Type B pancreatic cell (in vitro differentiated cells): ENCODE measurements at regions not wholly inside any gene's neighbourhood (a gene's known extent, or its start where the extent isn't known, plus 50 kb on each side); places are given as distances from the start of the nearest gene placed in this dataset.
"Not testable (repeated sequence)": the region's sequence is repeated elsewhere in the genome, so short reads cannot be mapped to it uniquely, and the experiment has no call there.

Source experiments
- DNase-seq: peaks from one replicate; pipeline ENCODE4 v3.0.0; 2021; ENCODE audit warnings: mixed read lengths; ENCODE audit not compliant: unreplicated experiment; ENCODE audit errors: extremely low spot score
- H3K27ac Mint-ChIP-seq: 2 replicates; pipeline ENCODE4 v1.8.0; 2021; ENCODE audit warnings: mild to moderate bottlenecking, mixed read lengths
- H3K27me3 Mint-ChIP-seq: 2 replicates; pipeline ENCODE4 v1.8.0; 2021; ENCODE audit warnings: mixed read lengths
- H3K36me3 Mint-ChIP-seq: 2 replicates; pipeline ENCODE4 v1.8.0; 2021; ENCODE audit warnings: mixed read lengths
- H3K4me1 Mint-ChIP-seq: one replicate; pipeline ENCODE4 v1.8.0; 2021; ENCODE audit warnings: mixed read lengths; ENCODE audit not compliant: unreplicated experiment
- H3K4me3 Mint-ChIP-seq: 2 replicates; pipeline ENCODE4 v1.8.0; 2021; ENCODE audit warnings: mild to moderate bottlenecking, mixed read lengths
- H3K9me3 Mint-ChIP-seq: 2 replicates; pipeline ENCODE4 v1.8.0; 2021; ENCODE audit warnings: mixed read lengths
- CTCF ChIP-seq: fragments of 200-600 bp; sonication (generic); conservative IDR thresholded peaks from 2 replicates; pipeline ENCODE4 v1.5.0; 2021; ENCODE audit warnings: antibody characterized with exemption, mild to moderate bottlenecking

- Mint-ChIP-seq H3K27ac (no peak overlapping the region), H3K27me3 (no peaks in the 10 kb centered on the region), H3K4me1 (no peaks in the 10 kb centered on the region), H3K36me3 (no peaks in the 10 kb centered on the region), H3K4me3 (no peak overlapping the region), H3K9me3 (no peaks in the 10 kb centered on the region)
- TF ChIP-seq CTCF: no peak
- no peak for DNase-seq
Observed at GRCh38 chr10:8691498-8692017, 637.1 kb downstream of the GATA3 start.

- not testable (repeated sequence) for H3K27ac Mint-ChIP-seq, H3K4me3 Mint-ChIP-seq, H3K36me3 Mint-ChIP-seq
Observed at GRCh38 chr10:8693635-8694034, 639.1 kb downstream of the GATA3 start.

GRCh38 chr10:8696746-8697145 lies 642.3 kb downstream of the GATA3 start:
- H3K9me3 Mint-ChIP-seq: peaks cover 4% of the 10 kb centered on the region
- TF ChIP-seq CTCF: no peak
- no peaks in the 10 kb centered on the region for H3K4me1 Mint-ChIP-seq
- H3K4me3 Mint-ChIP-seq: no peak overlapping the region
- no peak for DNase-seq
- H3K27ac Mint-ChIP-seq: no peak overlapping the region
- peaks cover 4% of the 10 kb centered on the region for H3K36me3 Mint-ChIP-seq
- H3K27me3 Mint-ChIP-seq: no peaks in the 10 kb centered on the region

More at GRCh38 chr10:8693635-8694034, 639.1 kb downstream of the GATA3 start:
- not testable (repeated sequence) for DNase-seq, H3K4me1 Mint-ChIP-seq, H3K27me3 Mint-ChIP-seq, H3K9me3 Mint-ChIP-seq

GRCh38 chr10:8700689-8701088 lies 646.2 kb downstream of the GATA3 start:
- no peak overlapping the region for H3K27ac Mint-ChIP-seq
- H3K4me1 Mint-ChIP-seq: no peaks in the 10 kb centered on the region
- no peak for DNase-seq
- H3K4me3 Mint-ChIP-seq: no peak overlapping the region
- peaks cover 4% of the 10 kb centered on the region for H3K9me3 Mint-ChIP-seq
- peaks cover 4% of the 10 kb centered on the region for H3K36me3 Mint-ChIP-seq
- no peak for TF ChIP-seq CTCF
- H3K27me3 Mint-ChIP-seq: no peaks in the 10 kb centered on the region

- Mint-ChIP-seq H3K4me1 (no peaks in the 10 kb centered on the region), H3K27me3 (no peaks in the 10 kb centered on the region), H3K36me3 (peaks cover 4% of the 10 kb centered on the region), H3K9me3 (peaks cover 4% of the 10 kb centered on the region), H3K4me3 (no peak overlapping the region), H3K27ac (no peak overlapping the region)
- no peak for DNase-seq
- no peak for TF ChIP-seq CTCF
Observed at GRCh38 chr10:8702181-8702580, 647.7 kb downstream of the GATA3 start.

- Mint-ChIP-seq H3K9me3 (peaks cover 3% of the 10 kb centered on the region), H3K4me3 (no peak overlapping the region), H3K36me3 (no peaks in the 10 kb centered on the region), H3K27me3 (no peaks in the 10 kb centered on the region), H3K27ac (no peak overlapping the region), H3K4me1 (no peaks in the 10 kb centered on the region)
- DNase-seq: no peak
- no peak for TF ChIP-seq CTCF
Observed at GRCh38 chr10:8705415-8705814, 650.9 kb downstream of the GATA3 start.
